GM19468 (cell line): ENCODE measurements at regions not wholly inside any gene's neighbourhood (a gene's known extent, or its start where the extent isn't known, plus 50 kb on each side); places are given as distances from the start of the nearest gene placed in this dataset.

Source experiments
- ATAC-seq: cut with Tn5 transposase; IDR thresholded peaks from one replicate; pipeline ENCODE4 v1.9.1; 2021; ENCODE audit warnings: mild to moderate bottlenecking, moderate library complexity, moderate number of reproducible peaks; ENCODE audit not compliant: unreplicated experiment; ENCODE audit errors: extremely low read depth

DNA sequence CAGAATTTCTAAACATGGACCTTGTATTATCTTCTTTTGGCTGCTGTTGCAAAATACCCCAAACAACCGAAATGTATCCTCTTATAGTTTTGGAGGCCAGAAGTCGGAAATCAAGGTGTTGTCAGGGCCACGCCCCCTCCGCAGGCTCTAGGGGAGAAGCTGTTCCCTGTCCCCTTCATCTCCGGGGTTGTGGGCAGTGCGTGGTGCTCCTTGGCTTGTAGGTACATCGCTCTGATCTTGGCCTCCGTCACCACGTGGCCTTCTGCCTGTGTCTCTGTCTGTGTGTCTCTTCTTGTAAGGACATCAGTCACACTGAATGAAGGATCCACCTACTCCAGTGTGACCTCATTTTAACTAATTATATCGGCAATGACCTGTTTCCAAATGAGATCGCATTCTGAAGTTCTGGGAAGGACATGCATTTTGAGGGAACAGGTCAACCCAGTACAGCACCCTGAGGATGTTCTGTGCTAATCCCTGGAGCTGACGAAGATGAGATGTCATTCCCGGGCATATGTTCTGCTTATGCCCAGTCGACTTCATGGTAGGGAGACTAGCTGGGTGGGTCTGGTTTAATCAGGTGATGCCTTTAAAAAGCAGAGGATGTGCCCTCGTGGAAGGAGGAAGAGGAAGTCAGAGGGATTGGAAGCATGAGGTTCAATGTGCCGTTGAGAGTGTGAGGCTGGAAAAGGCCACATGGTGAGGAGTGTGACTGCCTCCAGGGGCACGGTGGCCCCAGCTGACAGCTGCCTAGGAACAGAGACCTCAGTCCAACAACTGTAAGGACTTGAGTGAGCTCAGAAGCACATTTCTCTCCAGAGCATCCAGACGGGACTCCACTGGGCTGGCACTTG is 531.1 kb downstream of the TBC1D22A start:
- ATAC-seq = no peak

- no peak for ATAC-seq
Observed at GRCh38 chr22:47292546-47293320, 530.3 kb downstream of the TBC1D22A start.

GRCh38 chr22:47291565-47292495 is 529.4 kb downstream of the TBC1D22A start:
- ATAC-seq = no peak

GRCh38 chr22:47290706-47291430 is 528.4 kb downstream of the TBC1D22A start:
- no peak for ATAC-seq

DNA sequence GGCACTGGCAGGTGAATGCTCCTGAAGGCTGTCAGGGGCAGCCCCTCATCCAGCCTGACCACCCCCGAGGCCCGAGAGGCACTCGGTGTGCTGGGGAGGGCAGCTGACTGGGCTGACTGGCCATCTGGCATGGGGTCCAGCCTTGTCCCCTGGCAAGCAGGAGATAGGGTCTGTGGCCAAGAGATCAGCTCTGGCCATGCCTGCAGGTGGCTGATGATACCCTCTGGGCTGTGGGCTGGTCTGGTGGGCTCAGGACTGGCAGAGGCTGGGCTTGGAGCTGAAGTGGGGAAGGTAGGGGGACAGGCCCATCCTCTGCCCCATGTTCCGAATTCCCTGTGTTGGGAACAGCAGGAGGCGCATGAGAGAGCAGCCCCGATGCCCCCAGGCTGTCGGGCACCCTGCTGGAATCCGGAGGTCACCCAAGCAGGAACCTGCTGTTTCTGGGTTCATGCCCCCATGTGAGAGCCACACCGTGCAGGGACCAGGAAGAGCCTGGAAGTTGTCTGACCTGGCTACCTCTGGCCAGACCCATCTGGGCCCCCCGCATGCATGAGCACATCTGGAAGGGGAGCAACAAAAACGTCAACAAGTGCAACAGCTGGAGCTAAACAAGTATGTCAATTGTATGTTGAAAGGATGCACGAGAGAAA is 527.0 kb downstream of the TBC1D22A start:
- ATAC-seq = no peak

DNA sequence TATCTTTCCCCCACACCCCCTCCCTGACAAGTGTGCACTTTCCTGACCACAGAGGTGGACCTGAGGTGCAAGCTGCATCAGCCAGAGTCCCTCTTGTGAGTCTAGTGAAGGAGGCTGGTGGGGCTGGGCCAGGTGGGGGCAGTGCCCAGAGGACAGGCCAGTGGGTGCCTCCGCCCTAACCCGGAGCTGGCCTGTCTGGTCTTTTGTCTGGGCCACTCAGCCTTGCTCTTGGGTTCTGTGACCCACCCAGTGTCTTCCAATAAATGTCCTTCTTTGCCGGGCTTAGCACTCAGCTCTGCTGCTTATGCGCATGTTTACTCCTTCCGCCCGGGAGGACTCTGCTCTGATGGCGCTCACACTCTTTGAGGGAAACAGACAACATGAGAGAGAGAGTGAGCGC is 526.2 kb downstream of the TBC1D22A start:
- no peak for ATAC-seq

DNA sequence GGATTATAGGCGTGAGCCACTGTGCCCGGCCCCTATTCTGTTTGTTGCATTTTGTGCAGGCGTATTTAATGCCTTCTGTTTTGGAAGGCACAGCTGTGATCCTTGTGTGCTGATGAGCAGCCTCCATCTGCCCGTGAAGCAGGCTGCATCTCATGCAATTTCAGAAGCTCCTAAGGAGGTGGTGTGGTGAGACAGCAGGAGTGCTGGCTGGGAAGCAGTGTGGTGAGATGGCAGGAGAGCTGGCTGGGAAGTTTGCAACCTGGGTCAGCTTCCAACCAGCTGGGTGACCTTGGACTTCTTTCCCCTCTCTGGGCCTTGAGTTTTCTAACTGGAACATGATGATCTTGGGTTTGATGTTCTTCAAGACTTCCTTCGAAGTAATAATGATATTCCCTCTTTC is 525.1 kb downstream of the TBC1D22A start:
- no peak for ATAC-seq

DNA sequence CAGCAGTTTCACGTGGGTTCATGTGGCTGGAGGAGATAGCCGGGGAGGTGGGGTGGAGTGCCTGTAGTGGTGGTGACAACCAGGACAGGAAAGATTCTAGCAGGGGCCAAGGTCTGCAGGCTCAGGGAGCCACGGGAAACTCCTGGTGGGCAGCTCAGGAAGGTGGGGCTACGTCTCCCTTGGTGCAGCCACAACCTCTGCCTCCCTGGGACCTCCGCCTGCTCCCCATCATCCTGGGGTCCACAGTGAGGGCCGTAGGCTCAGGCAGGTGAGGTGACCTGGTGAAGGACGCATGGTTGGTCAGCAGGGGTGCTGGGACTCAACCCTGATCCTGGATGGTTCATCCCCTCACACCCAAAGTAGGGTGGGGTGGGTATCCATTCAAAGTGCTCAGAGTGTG is 524.1 kb downstream of the TBC1D22A start:
- no peak for ATAC-seq

DNA sequence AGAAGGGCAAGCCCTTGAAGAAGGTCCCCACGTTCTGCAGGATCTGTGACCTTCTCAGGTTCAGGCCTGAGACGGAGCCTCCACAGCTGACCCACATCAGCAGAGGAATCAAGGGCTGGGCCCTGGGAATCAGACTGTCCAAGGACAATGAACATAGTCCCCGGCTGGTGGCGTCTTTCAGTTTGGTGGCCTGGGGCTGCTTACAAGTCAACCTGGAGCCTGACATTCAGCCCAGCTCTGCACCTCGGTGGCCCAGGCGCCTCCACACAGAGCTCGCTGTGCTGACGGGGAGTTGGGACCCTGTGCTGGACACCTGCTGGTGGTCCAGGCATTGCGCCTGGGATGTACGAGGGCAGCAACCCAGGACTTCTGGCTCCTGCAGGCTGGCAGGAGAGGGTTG is 523.5 kb downstream of the TBC1D22A start:
- no peak for ATAC-seq

DNA sequence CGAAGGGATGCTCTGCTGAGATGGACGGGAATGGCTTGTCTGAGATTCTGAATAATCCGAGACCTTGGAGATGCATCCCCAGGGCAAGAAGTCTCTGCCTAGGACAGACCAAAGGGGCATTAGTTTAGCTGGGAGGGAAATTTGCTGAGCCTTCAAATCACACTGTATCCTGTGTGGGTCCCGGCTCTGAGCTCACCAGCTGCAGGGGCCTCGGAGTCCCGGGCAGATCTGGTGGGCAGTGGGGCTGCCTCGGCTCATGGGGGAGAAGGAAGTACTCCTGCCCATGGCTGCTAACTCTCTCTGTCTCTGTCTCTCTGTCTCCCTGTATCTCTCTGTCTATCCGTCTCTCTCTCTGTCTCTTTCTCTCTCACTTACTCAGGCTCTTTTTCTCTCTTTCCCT is 522.4 kb downstream of the TBC1D22A start:
- ATAC-seq = no peak

- ATAC-seq = no peak
Observed at GRCh38 chr22:47284360-47284759, 521.9 kb downstream of the TBC1D22A start.

- no peak for ATAC-seq
Observed at GRCh38 chr22:47283616-47284270, 521.3 kb downstream of the TBC1D22A start.

DNA sequence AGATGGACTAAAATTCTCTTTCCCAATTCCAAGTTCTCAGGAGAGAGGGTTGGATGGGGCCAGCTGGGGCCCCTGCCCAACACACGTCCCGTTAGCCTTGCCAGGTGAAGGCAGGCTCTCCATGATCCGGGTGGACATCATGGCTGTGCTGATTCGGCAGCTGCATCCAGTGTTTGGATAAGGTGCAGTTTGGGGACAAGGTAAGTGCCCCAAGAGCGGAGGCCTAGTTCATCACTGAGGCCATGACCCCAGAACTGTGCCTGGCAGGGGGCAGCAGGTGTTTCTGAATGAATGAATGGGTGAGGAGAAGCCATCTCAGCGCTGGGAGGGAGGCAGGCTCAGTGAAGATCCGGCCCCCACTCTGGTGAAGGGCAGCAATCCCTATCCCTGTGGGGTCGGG is 520.4 kb downstream of the TBC1D22A start:
- ATAC-seq = no peak

- ATAC-seq = no peak
Observed at GRCh38 chr22:47282366-47282765, 519.9 kb downstream of the TBC1D22A start.

GRCh38 chr22:47281126-47282106 is 519.0 kb downstream of the TBC1D22A start:
- ATAC-seq = no peak

DNA sequence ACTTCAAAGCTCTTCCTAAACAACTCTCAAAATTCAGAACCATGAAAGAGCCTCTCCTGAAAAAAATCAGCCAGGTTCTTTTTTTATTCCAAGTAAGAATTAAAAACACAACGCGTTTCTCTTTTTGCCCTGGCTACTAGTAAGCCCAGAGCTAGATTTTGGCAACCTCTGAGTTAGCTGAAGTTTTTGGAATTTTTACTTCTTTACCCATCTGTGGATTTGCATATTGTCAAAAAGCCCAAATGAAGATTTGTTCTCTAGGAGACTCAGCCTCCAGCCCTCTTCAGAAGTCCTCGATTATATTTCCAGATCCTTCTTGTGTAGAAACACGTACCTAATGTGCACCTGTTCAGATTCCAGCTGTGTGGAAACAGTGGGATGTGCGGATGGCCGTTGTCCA is 517.9 kb downstream of the TBC1D22A start:
- ATAC-seq = no peak

GRCh38 chr22:47279746-47280145 is 517.3 kb downstream of the TBC1D22A start:
- ATAC-seq = no peak

GRCh38 chr22:47279337-47279736 is 516.9 kb downstream of the TBC1D22A start:
- no peak for ATAC-seq
